Limb (tissue), 2 donors: ENCODE measurements at regions not wholly inside any gene's neighbourhood (a gene's known extent, or its start where the extent isn't known, plus 50 kb on each side); places are given as distances from the start of the nearest gene placed in this dataset.
A peak's percentile ranks its signal among the peaks of the same experiment; 100 is the strongest.

Experiments used
- DNase-seq, 2 donors: peaks; one replicate each; pipeline ENCODE4 v3.0.0-alpha.2; 2016; ENCODE audit errors: extremely low spot score in 2 of 2

DNA sequence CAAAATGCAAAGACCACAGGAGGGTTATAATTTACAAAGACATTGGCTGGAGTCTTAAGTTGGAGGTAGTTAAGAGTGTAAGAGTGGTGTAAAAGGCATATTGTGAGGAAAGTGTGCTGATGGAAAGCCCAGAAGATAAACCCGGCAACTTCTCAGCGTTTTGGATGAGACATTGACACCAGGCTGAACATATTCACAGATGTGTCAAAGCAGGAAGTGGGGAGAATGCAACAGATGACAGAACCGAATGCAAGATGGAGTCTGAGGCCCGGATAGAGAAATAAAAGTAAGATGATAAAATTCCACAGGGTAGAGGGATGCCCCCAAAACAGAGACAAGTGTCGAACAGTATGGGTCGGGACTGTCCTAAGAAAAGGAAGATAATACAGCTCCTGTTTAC is 230.4 kb upstream of the TMEM72 start:
- DNase-seq: no peak

- DNase-seq: no peak
Observed at GRCh38 chr10:44682507-44682906, 228.6 kb upstream of the TMEM72 start.

DNA sequence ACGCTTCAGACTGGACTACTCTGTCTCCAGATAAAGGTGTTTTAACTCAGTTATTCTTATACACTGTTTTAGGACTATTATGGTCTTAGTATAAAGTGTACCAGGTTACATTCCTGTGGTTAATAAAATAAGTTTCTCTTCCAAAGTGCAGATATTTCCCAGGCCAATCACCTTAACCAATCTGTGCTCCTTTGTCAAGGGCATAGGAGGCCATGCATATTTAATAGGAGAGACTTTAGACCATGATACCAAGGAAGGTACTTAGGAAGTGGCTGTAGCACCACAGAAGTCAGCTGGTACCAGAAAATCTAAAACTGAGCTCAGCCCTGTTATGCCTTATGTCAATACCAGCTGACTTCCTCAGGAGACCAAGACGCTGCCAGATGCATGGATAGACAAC is 226.5 kb upstream of the TMEM72 start:
- no peak for DNase-seq

GRCh38 chr10:44685220-44685619 is 225.9 kb upstream of the TMEM72 start:
- DNase-seq: peak in 1 of 2 donors; percentile 34

DNA sequence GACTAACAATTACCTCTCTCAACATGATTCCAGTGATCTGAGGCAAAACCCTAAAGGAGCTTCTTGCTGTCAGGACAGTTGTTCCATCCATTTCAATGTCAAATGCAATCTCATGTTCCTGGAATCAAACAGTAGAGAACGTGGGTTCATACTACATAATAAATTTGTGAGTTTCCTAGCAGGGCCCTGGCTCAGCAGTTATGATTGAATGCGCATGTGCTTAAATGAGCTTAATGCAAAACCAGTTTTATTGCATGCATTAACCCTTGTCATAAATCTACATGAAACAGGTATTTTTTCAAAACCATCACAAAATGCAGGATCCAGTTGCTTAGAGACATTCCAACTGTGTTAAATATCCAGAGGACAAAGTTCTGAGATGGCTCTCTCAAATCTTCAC is 225.4 kb upstream of the TMEM72 start:
- no peak for DNase-seq

DNA sequence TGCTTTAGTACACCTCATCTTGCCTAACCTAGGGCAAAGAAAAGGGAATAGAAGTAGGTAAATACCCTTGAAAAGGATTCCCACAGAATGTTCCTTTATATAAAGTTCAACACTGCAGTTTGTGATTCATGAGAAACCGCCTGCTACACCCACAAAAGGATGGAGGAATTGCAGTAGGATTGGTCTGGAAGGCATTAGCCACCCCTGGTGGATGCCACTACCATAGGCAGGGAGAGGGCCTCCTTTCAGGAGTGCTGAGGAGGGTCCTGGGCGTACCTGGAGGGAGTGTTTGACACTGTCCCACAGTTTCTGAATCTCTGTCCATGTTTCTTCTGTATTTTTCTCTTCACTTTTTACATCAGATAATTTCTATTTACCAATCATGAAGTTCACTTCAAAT is 221.8 kb upstream of the TMEM72 start:
- DNase-seq: no peak

- peak; percentile 51 to 75 for DNase-seq
Observed at GRCh38 chr10:44696496-44696895, 214.6 kb upstream of the TMEM72 start.

GRCh38 chr10:44697116-44697515 is 214.0 kb upstream of the TMEM72 start:
- DNase-seq: peak in 1 of 2 donors; percentile 37

- DNase-seq: no peak
Observed at GRCh38 chr10:44702531-44702930, 208.6 kb upstream of the TMEM72 start.

- no peak for DNase-seq
Observed at GRCh38 chr10:44703241-44704155, 207.6 kb upstream of the TMEM72 start.

- DNase-seq: no peak
Observed at GRCh38 chr10:44704616-44705015, 206.5 kb upstream of the TMEM72 start.

GRCh38 chr10:44706745-44707144 is 204.4 kb upstream of the TMEM72 start:
- no peak for DNase-seq

DNA sequence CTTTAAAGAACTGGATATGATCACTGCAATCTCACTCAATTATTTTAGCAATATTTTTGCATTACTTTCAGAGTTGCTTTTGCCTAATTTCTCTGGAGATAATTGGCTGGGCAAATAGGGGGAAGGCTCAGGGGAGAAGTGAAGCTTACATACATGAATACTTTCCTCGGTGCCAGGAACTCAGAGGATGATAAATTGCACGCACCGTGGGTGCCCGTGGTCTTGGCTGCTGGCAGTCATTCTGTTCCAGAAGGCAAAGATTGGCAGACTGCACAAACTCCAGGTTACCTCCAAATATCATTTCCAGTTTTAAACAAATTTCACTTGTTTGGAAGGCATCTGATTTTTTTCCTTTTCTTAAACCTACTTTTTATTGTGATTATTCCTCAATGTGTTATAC is 197.8 kb upstream of the TMEM72 start:
- no peak for DNase-seq

DNA sequence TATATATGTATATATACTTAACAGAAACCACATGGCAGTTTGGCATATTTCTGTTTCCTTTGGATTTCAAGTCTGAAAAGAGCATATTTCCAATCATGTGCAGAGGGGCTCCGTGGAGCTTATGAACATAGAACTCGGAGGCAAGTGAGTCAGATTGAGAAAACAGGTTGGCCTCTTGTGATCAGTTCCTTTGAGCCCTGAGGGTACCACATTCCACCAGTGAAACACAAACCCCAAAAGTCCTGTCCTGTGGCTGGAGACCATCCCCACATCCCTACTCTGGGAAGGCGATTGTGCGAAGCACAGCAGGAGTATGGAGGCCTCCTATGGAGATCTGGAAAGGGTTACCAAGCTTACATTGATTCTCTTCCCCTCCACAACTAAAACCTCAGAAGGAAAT is 196.7 kb upstream of the TMEM72 start:
- no peak for DNase-seq

DNA sequence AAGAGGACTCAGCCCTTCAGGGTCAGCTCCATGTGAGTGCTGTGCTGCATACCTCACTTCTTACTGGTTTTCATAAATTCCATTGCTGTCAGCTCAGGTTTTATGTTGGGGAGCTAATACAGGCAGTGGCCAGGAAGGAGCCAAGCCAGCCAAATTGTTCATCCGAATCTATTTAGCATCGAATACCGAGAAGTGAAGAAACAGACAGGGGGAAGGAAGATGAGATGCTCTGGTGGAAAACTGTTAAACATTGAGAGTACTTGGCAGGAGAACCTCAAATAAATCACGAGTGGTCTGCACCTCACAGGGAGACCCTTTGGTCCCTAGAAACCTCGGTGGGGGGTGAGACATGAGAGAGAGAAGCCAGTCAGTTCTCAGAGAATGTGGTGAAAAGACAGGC is 196.0 kb upstream of the TMEM72 start:
- peak; percentile 29 to 49 for DNase-seq

DNA sequence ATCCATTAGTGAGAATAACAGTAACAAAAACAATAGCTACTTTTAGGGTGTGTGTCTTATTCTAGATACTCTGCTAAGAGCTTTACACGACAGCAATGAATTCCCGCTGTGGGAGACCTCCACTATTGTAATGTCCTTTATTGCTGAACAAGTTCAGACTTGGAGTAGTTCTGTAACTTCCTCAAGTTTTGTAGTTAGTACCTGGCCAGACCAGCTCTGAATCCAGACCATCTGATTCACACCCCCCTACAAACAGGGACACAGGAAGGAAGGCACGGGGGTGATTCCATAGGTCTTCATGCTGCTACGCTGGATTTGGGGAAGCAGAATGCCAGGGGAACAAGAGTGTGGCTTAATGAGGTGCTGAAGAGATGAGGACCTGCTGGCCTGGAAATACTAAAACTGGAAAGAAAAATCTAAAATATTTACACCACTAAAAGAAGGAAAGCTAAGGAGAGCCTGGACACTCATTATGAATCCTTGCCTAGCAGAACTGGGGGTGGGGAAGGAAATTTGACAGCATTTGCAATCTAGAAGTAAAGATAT is 194.6 kb upstream of the TMEM72 start:
- DNase-seq: no peak

GRCh38 chr10:44723082-44723481 is 188.1 kb upstream of the TMEM72 start:
- no peak for DNase-seq

DNA sequence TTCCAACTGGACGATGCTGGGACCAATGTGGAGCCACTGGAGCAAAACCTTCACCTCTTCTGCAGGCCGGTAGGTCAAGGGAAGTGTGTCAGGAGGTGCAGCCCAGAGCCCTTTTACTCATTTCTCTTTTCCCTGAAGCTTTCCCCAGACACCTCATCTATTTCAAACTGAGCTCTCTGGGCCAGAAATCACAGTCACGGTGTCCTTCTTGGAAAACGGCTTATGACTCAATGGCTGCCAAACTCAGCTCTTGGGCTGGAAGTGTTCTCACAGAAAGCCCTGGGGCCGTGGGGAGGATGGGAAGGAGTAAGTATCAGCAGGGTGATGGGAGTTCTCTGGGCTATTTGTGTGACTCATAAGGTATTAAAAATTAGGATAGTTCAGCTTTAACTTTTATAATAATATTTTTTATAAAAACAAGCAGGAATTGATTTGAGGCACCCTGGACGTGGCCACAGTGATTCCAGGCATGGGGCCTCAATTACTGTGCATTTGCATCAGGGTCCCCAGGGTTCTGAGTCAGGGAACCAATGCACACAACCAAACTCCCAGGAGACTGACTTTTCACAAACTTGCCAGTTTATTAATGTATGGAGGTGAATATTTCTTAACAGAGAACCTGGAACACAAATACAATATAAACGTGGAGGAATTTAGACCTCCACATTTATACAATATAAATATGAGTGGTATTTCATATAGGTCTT is 187.4 kb upstream of the TMEM72 start:
- no peak for DNase-seq

- no peak for DNase-seq
Observed at GRCh38 chr10:44724415-44725174, 186.5 kb upstream of the TMEM72 start.

- DNase-seq: no peak
Observed at GRCh38 chr10:44725404-44725803, 185.7 kb upstream of the TMEM72 start.

DNA sequence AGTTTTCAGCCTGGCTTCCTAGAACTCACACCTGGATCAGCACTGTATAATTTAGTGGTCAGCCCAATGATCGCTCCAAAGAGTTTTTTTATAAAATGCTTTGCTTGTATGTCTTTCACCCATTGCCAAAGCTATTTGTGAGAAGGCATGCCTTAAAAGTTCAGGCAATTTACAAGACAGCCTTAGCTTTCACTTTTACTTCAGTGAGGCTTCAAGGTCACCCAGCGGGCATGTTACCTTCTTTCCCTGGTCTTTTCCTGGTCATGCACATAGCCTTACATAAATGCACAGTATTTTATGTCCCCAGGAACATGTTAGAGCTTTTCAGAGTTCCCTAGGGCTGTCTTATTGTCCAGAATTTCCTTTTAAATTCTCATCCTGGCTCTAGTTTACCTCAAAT is 179.9 kb upstream of the TMEM72 start:
- DNase-seq: no peak
